HEK293T (cell line): ENCODE measurements at regions not wholly inside any gene's neighbourhood (a gene's known extent, or its start where the extent isn't known, plus 50 kb on each side); places are given as distances from the start of the nearest gene placed in this dataset.

Experiments used
- CTBP1 ChIP-seq: fragments of 450-650 bp; IDR thresholded peaks from 2 replicates; pipeline ENCODE4 v1.6.1; 2016; ENCODE audit warnings: borderline replicate concordance
- ELF4 ChIP-seq: fragments of 450-650 bp; IDR thresholded peaks from 2 replicates; pipeline ENCODE4 v1.6.1; 2017; ENCODE audit warnings: antibody characterized with exemption
- FOXA1 ChIP-seq: fragments of 450-650 bp; IDR thresholded peaks from 2 replicates; pipeline ENCODE4 v1.6.1; 2016; ENCODE audit warnings: mild to moderate bottlenecking
- FOXK2 ChIP-seq: fragments of 450-650 bp; IDR thresholded peaks from 2 replicates; pipeline ENCODE4 v1.6.1; 2016; ENCODE audit warnings: mild to moderate bottlenecking
- FOXM1 ChIP-seq: fragments of 450-650 bp; IDR thresholded peaks from 2 replicates; pipeline ENCODE4 v1.6.1; 2017; ENCODE audit warnings: mild to moderate bottlenecking, borderline replicate concordance
- HDGF ChIP-seq: fragments of 450-650 bp; IDR thresholded peaks from 2 replicates; pipeline ENCODE4 v1.6.1; 2017; ENCODE audit warnings: antibody characterized with exemption, borderline replicate concordance
- NFRKB ChIP-seq: fragments of 450-650 bp; IDR thresholded peaks from 2 replicates; pipeline ENCODE4 v1.6.1; 2016; ENCODE audit warnings: mild to moderate bottlenecking, moderate library complexity
- SP1 ChIP-seq: fragments of 450-650 bp; IDR thresholded peaks from 2 replicates; pipeline ENCODE4 v1.6.1; 2017
- SUZ12 ChIP-seq: fragments of 450-650 bp; IDR thresholded peaks from 2 replicates; pipeline ENCODE4 v1.6.1; 2016; ENCODE audit warnings: mild to moderate bottlenecking
- TF ChIP-seq, protein P1 (sequence below): fragments of 450-650 bp; IDR thresholded peaks from 2 replicates; pipeline ENCODE4 v1.6.1; 2016

DNA sequence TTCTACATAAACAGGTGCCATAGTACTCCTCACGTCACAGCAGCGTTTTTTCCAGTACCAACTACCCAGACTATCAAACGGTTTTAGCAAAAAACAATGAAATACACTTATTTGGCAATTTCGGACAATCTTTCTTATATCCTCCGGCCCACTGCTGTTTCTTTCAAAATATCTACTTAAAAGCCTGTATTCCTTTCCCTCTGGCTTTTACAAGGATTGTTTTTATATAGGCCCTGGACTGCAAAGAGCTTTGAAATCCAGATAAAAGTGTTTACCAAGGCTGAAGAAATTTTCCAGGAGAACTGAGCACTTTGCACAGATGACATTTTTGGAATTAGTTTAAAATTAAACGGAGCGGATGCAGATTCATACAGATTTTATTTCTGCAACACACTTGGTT lies 255.9 kb upstream of the STARD13 start:
- TF ChIP-seq ELF4 (no peak), NFRKB (no peak), HDGF (no peak), FOXM1 (no peak), FOXA1 (no peak), SUZ12 (no peak), FOXK2 (no peak), CTBP1 (no peak), SP1 (no peak)
- TF ChIP-seq, protein P1, sequence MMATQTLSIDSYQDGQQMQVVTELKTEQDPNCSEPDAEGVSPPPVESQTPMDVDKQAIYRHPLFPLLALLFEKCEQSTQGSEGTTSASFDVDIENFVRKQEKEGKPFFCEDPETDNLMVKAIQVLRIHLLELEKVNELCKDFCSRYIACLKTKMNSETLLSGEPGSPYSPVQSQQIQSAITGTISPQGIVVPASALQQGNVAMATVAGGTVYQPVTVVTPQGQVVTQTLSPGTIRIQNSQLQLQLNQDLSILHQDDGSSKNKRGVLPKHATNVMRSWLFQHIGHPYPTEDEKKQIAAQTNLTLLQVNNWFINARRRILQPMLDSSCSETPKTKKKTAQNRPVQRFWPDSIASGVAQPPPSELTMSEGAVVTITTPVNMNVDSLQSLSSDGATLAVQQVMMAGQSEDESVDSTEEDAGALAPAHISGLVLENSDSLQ = no peak
